K562 (cell line): ENCODE measurements at regions not wholly inside any gene's neighbourhood (a gene's known extent, or its start where the extent isn't known, plus 50 kb on each side); places are given as distances from the start of the nearest gene placed in this dataset.

Experiments used
- ATAC-seq: fragments of 200-7000 bp; cut with Tn5 transposase; 3 replicates; pipeline ENCODE4 v1.9.1; 2020; ENCODE audit warnings: moderate library complexity
- BruUV-seq: library from RNA; stranded (reverse); fragments of 400-500 nt; replicated peaks from 2 replicates; lab custom pipeline; 2021; lab: Mats Ljungman, UMichigan
- CTCF ChIA-PET: fragments of 300-600 bp; formaldehyde crosslinking; extraction: SDS; loops from one replicate; lab custom pipeline; 2021; ENCODE audit warnings: low intra/inter-chr PET ratio; lab: Yijun Ruan, JAX
- POLR2A ChIA-PET: fragments of 300-600, 350-650 bp; sonication (Branson Sonifier 250); formaldehyde crosslinking; extraction: SDS; loops from one replicate; lab custom pipeline; 2021; ENCODE audit warnings: antibody characterized with exemption, inconsistent platforms; lab: Yijun Ruan, JAX
- DNase-seq, 4 experiments: peaks; one replicate each; pipeline versions ENCODE4 v3.0.0 to v3.0.0-alpha.2; 2011 to 2018; ENCODE audit warnings: low spot score in 3 of 4, mixed read lengths in 3 of 4; ENCODE audit errors: extremely low read depth in 1 of 4
- FAIRE-seq: peaks from 2 replicates; lab custom pipeline; 2011; peaks lifted over from hg19 to GRCh38; lab: Jason Lieb, UNC
- H2AFZ ChIP-seq: 2 replicates; pipeline ENCODE4 v1.6.0; 2011; ENCODE audit warnings: low read depth, low read length, control low read depth, inconsistent platforms
- H3K27ac ChIP-seq: fragments of 200-600 bp; 3 replicates; pipeline ENCODE4 v1.8.0; 2011; ENCODE audit warnings: low read depth, mild to moderate bottlenecking, control low read depth, inconsistent platforms, low read length, moderate library complexity, mixed read lengths; ENCODE audit errors: extremely low read depth
- H3K27me3 ChIP-seq, 2 experiments: fragments of 300-600 bp in 1 of 2; 2 replicates in 1 of 2; 3 replicates in 1 of 2; pipeline versions ENCODE4 v1.6.0 to v1.8.0; 2011; ENCODE audit warnings: inconsistent platforms in 2 of 2, low read length in 2 of 2, mild to moderate bottlenecking in 1 of 2, mixed read lengths in 1 of 2, moderate library complexity in 1 of 2; ENCODE audit not compliant: control insufficient read depth in 2 of 2, insufficient read depth in 2 of 2
- H3K36me3 ChIP-seq: fragments of 300-600 bp; 3 replicates; pipeline ENCODE4 v1.8.0; 2011; ENCODE audit warnings: mild to moderate bottlenecking, low read length, inconsistent platforms; ENCODE audit not compliant: control insufficient read depth, insufficient read depth
- H3K4me1 ChIP-seq, 2 experiments: fragments of 200-600 bp in 1 of 2; replicated peaks in 1 of 2; 2 replicates in 1 of 2; 3 replicates in 1 of 2; pipeline versions ENCODE4 v1.5.1 to v1.8.0; 2011; ENCODE audit warnings: inconsistent platforms in 2 of 2, low read length in 2 of 2, mild to moderate bottlenecking in 1 of 2, mixed read lengths in 1 of 2, moderate library complexity in 1 of 2; ENCODE audit not compliant: control insufficient read depth in 2 of 2, insufficient read depth in 2 of 2
- H3K4me2 ChIP-seq: 2 replicates; pipeline ENCODE4 v1.6.1; 2011; ENCODE audit warnings: low read length, control low read depth, inconsistent platforms, mixed read lengths; ENCODE audit not compliant: insufficient read depth
- H3K4me3 ChIP-seq: fragments of 200-600 bp; sonication (generic), shearing (Covaris generic); 2 replicates; pipeline ENCODE4 v1.5.1; 2016; ENCODE audit warnings: control low read depth, inconsistent platforms
- H3K79me2 ChIP-seq: fragments of 200-600 bp; 3 replicates; pipeline ENCODE4 v1.8.0; 2011; ENCODE audit warnings: low read length, inconsistent platforms; ENCODE audit not compliant: control insufficient read depth, insufficient read depth
- H3K9ac ChIP-seq, 2 experiments: 2 replicates each; pipeline versions ENCODE4 v1.6.0 to v1.6.1; 2011; ENCODE audit warnings: low read depth in 2 of 2, low read length in 2 of 2, control low read depth in 1 of 2, inconsistent platforms in 1 of 2, mild to moderate bottlenecking in 1 of 2, mixed read lengths in 1 of 2; ENCODE audit not compliant: insufficient read depth in 1 of 2
- H3K9me1 ChIP-seq: one replicate; pipeline ENCODE4 v1.6.0; 2011; ENCODE audit warnings: inconsistent platforms, mild to moderate bottlenecking, low read length, moderate library complexity; ENCODE audit not compliant: control insufficient read depth, insufficient read depth
- H3K9me3 ChIP-seq: replicated peaks from 2 replicates; pipeline ENCODE4 v1.5.1; 2011; ENCODE audit warnings: low read depth, low read length, inconsistent platforms; ENCODE audit not compliant: control insufficient read depth, insufficient read depth
- H4K20me1 ChIP-seq: replicated peaks from 2 replicates; pipeline ENCODE4 v1.6.1; 2011; ENCODE audit warnings: low read length, inconsistent platforms, mixed read lengths; ENCODE audit not compliant: control insufficient read depth, insufficient read depth
- ETS1 ChIP-seq: conservative IDR thresholded peaks from 2 replicates; pipeline ENCODE4 v1.6.1; 2011; ENCODE audit warnings: low read depth, mild to moderate bottlenecking, low read length; ENCODE audit not compliant: control insufficient read depth
- HES1 ChIP-seq: fragments of 450-650 bp; IDR thresholded peaks from 2 replicates; pipeline ENCODE4 v1.6.1; 2016; ENCODE audit warnings: low read depth, mild to moderate bottlenecking, moderate library complexity
- PTTG1 ChIP-seq: fragments of 450-650 bp; IDR thresholded peaks from 2 replicates; pipeline ENCODE4 v1.6.1; 2016; ENCODE audit warnings: low read depth, mild to moderate bottlenecking, missing genetic modification characterization, missing compliant biosample characterization
- WGBS: fragments of 100-300 bp; shearing (Covaris generic); methylation state at CpG from one replicate; pipeline ENCODE4 v1.1.6; 2016; ENCODE audit warnings: low coverage, mixed read lengths; ENCODE audit not compliant: insufficient coverage; ENCODE audit errors: missing lambda C conversion rate; 5-methylcytosine and 5-hydroxymethylcytosine counted together
- in situ Hi-C: fragments of 300-500 bp; cut with MboI; formaldehyde crosslinking; loops from 4 replicates; pipeline ENCODE4 v1.15.0; 2018; ENCODE audit warnings: inconsistent platforms, mixed read lengths
- intact Hi-C: fragments of 100-400 bp; cut with micrococcal nuclease; formaldehyde crosslinking; loops from 2 replicates; pipeline ENCODE4 v1.14.2; 2022

- Histone ChIP-seq H3K9me1 (no peaks in the 10 kb centered on the region), H3K27ac (no peak overlapping the region), H3K9ac (no peak overlapping the region), H3K27me3 (peaks cover 47 to 74% of the 10 kb centered on the region in 2 experiments), H2AFZ (no peak overlapping the region), H3K4me2 (no peak overlapping the region), H3K79me2 (no peaks in the 10 kb centered on the region), H3K9me3 (no peaks in the 10 kb centered on the region), H3K4me3 (no peak overlapping the region), H3K36me3 (no peaks in the 10 kb centered on the region), H3K4me1 (no peaks in the 10 kb centered on the region), H4K20me1 (peaks cover 8% of the 10 kb centered on the region)
- no TSS peak for BruUV-seq
- FAIRE-seq (no peak), DNase-seq (no peak), ATAC-seq (no peak)
- 6% methylated on average over 11 of the region's 17 CpGs for WGBS
- TF ChIP-seq HES1, result no peak
- no peak for TF ChIP-seq PTTG1 (tag)
- TF ChIP-seq ETS1, result no peak
- CTCF ChIA-PET, result no interaction called here
- intact Hi-C loops, result no loop called here
- in situ Hi-C loops, result no loop called here
- POLR2A ChIA-PET, result no interaction called here
Measured at GRCh38 chr22:49353235-49353634, 474.4 kb downstream of the BRD1 start.
